IPS-NIHi11 (cell line): ENCODE measurements at regions not wholly inside any gene's neighbourhood (a gene's known extent, or its start where the extent isn't known, plus 50 kb on each side); places are given as distances from the start of the nearest gene placed in this dataset.

Experiments
- DNase-seq: peaks from one replicate; pipeline ENCODE4 v3.0.0; 2012; ENCODE audit warnings: mixed read lengths, low spot score

GRCh38 chr10:130869179-130869841 is 442.2 kb downstream of the TCERG1L start:
- DNase-seq = no peak

- DNase-seq = no peak
These were observed 440.1 kb downstream of the TCERG1L start for GRCh38 chr10:130871406-130871805.

- no peak for DNase-seq
These were observed 437.9 kb downstream of the TCERG1L start for GRCh38 chr10:130873636-130874035.

GRCh38 chr10:130875116-130875515 is 436.4 kb downstream of the TCERG1L start:
- no peak for DNase-seq

- no peak for DNase-seq
These were observed 435.5 kb downstream of the TCERG1L start for GRCh38 chr10:130875897-130876472.

- no peak for DNase-seq
These were observed 434.4 kb downstream of the TCERG1L start for GRCh38 chr10:130877126-130877525.

GRCh38 chr10:130878131-130878530 is 433.4 kb downstream of the TCERG1L start:
- DNase-seq = no peak

GRCh38 chr10:130882906-130883305 is 428.6 kb downstream of the TCERG1L start:
- no peak for DNase-seq

GRCh38 chr10:130884456-130884855 is 427.1 kb downstream of the TCERG1L start:
- no peak for DNase-seq

- DNase-seq = no peak
These were observed 426.4 kb downstream of the TCERG1L start for GRCh38 chr10:130885021-130885655.

GRCh38 chr10:130887170-130887569 is 424.4 kb downstream of the TCERG1L start:
- DNase-seq = no peak

GRCh38 chr10:130888493-130888892 is 423.0 kb downstream of the TCERG1L start:
- DNase-seq = no peak

GRCh38 chr10:130889240-130889639 is 422.3 kb downstream of the TCERG1L start:
- DNase-seq = no peak

GRCh38 chr10:130889780-130890179 is 421.7 kb downstream of the TCERG1L start:
- no peak for DNase-seq

- DNase-seq = no peak
These were observed 420.5 kb downstream of the TCERG1L start for GRCh38 chr10:130891066-130891465.

GRCh38 chr10:130894471-130894870 is 417.1 kb downstream of the TCERG1L start:
- DNase-seq = no peak

- DNase-seq = no peak
These were observed 416.4 kb downstream of the TCERG1L start for GRCh38 chr10:130895161-130895560.

GRCh38 chr10:130897815-130898214 is 413.7 kb downstream of the TCERG1L start:
- no peak for DNase-seq

- no peak for DNase-seq
These were observed 413.1 kb downstream of the TCERG1L start for GRCh38 chr10:130898381-130898780.

- no peak for DNase-seq
These were observed 411.7 kb downstream of the TCERG1L start for GRCh38 chr10:130899856-130900255.

- DNase-seq = no peak
These were observed 410.9 kb downstream of the TCERG1L start for GRCh38 chr10:130900441-130901160.

GRCh38 chr10:130901311-130902165 is 410.0 kb downstream of the TCERG1L start:
- DNase-seq = peak; percentile 48
